ENCODE measurements at regions not wholly inside any gene's neighbourhood (a gene's known extent, or its start where the extent isn't known, plus 50 kb on each side); places are given as distances from the start of the nearest gene placed in this dataset.

DNA sequence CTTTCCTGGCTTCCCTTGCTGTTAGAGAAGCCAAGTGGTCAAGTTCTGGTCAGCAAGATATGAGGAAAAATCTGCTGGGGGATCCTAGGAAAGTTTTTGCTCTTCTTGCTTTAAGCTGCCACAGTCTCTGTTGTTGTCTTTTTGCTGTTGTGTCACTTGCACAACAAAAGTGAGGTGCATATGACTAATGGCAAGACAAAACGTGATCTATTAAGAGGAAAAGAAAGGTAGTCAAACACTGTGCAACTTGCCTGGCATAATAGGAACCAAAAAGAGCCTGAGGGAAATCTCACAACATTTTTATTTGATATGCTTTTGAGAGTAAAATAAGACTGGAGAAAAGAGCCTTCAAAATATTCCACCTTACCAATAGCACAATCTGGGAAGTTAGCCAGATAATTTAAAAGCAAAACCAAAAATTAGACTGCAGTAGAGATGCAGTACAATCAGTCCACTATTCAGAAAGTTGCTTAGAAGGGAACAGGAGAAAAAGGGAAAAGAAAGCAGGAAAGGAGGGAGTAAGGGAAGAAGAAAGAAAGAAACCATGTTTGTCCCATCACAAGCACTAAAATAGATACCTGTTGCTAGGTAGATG lies 110.0 kb upstream of the SLC4A7 start:
- TF ChIP-seq, protein P1, sequence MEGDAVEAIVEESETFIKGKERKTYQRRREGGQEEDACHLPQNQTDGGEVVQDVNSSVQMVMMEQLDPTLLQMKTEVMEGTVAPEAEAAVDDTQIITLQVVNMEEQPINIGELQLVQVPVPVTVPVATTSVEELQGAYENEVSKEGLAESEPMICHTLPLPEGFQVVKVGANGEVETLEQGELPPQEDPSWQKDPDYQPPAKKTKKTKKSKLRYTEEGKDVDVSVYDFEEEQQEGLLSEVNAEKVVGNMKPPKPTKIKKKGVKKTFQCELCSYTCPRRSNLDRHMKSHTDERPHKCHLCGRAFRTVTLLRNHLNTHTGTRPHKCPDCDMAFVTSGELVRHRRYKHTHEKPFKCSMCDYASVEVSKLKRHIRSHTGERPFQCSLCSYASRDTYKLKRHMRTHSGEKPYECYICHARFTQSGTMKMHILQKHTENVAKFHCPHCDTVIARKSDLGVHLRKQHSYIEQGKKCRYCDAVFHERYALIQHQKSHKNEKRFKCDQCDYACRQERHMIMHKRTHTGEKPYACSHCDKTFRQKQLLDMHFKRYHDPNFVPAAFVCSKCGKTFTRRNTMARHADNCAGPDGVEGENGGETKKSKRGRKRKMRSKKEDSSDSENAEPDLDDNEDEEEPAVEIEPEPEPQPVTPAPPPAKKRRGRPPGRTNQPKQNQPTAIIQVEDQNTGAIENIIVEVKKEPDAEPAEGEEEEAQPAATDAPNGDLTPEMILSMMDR (IDR thresholded peaks at IDR 0.05), result no peak
- TF ChIP-seq POLR2A (IDR thresholded peaks at IDR 0.05), result no peak

Data from transverse colon (tissue), 3 donors.